Mesodermal cell (in vitro differentiated cells): ENCODE measurements at regions not wholly inside any gene's neighbourhood (a gene's known extent, or its start where the extent isn't known, plus 50 kb on each side); places are given as distances from the start of the nearest gene placed in this dataset.

ENCODE experiments used
- H3K27ac ChIP-seq: 2 replicates; pipeline ENCODE4 v1.7.0; 2013; ENCODE audit warnings: mild to moderate bottlenecking, low read depth, low read length, moderate library complexity; ENCODE audit not compliant: severe bottlenecking
- H3K36me3 ChIP-seq: 2 replicates; pipeline ENCODE4 v1.7.1; 2013; ENCODE audit warnings: mild to moderate bottlenecking, low read length, moderate library complexity; ENCODE audit not compliant: control insufficient read depth, insufficient read depth
- H3K4me1 ChIP-seq: one replicate; pipeline ENCODE4 v1.7.1; 2013; ENCODE audit warnings: mild to moderate bottlenecking, low read length; ENCODE audit not compliant: insufficient read depth, control insufficient read depth, poor library complexity, severe bottlenecking
- H3K4me3 ChIP-seq: 2 replicates; pipeline ENCODE4 v1.7.0; 2013; ENCODE audit warnings: low read length, control low read depth, mild to moderate bottlenecking; ENCODE audit not compliant: insufficient read depth, poor library complexity, severe bottlenecking; ENCODE audit errors: extremely low read depth
- H3K9me3 ChIP-seq: 2 replicates; pipeline ENCODE4 v1.7.1; 2013; ENCODE audit warnings: mild to moderate bottlenecking, low read length, moderate library complexity; ENCODE audit not compliant: control insufficient read depth
- WGBS, 2 experiments: methylation state at CpG; one replicate each; pipeline ENCODE4 v1.1.5; 2013; ENCODE audit warnings: missing lambda C conversion rate in 2 of 2; ENCODE audit not compliant: insufficient coverage in 2 of 2; 5-methylcytosine and 5-hydroxymethylcytosine counted together

DNA sequence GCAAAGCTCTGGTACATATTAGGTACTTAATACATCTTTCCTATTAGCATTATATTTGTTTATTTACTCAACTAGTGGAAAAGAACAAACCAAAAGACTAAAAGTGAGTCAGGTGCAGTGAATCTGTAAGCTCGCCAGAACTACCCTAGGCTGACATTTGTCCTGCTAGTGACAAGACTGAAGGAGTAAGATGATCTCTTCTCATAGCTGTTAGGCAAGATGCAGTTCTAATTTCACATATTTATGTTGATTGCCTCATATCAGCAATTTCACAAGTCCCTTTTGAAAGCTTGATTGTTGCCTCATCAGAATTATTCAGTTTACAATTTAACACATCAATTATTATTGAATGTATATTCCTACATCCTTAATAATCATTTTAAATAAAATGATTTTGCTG is 293.0 kb upstream of the NAV3 start:
- Histone ChIP-seq H3K4me3 (no peak overlapping the region), H3K4me1 (no peaks in the 10 kb centered on the region), H3K9me3 (no peaks in the 10 kb centered on the region), H3K36me3 (no peaks in the 10 kb centered on the region), H3K27ac (no peak overlapping the region)
- WGBS, 2 experiments: 80 to 100% methylated on average over 1 of the region's 1 CpG

DNA sequence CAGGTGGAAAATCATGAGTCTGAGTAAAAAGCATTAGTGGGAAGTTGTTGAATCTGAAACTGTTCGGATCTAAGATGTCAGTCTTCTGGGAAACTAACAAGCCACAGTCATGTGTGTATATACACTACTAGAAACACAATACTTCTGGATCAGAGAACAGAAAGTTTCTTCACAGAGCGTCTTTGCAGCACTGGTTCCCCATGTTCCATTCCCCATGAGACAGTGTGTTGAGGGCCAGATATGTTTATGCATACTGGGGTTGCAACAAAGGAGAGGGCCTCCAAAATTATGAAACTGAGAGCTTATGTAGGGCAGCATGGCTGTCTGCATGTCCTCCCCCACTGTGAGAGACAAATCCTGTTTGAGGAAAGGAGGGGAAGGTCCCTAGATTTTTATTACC is 295.0 kb upstream of the NAV3 start:
- Histone ChIP-seq H3K36me3 (no peaks in the 10 kb centered on the region), H3K4me1 (no peaks in the 10 kb centered on the region), H3K9me3 (no peaks in the 10 kb centered on the region), H3K4me3 (no peak overlapping the region), H3K27ac (no peak overlapping the region)
- WGBS, 2 experiments: 100% methylated on average over 1 of the region's 2 CpGs; no CpG with 5 or more reads in 1 of the 2 experiments

DNA sequence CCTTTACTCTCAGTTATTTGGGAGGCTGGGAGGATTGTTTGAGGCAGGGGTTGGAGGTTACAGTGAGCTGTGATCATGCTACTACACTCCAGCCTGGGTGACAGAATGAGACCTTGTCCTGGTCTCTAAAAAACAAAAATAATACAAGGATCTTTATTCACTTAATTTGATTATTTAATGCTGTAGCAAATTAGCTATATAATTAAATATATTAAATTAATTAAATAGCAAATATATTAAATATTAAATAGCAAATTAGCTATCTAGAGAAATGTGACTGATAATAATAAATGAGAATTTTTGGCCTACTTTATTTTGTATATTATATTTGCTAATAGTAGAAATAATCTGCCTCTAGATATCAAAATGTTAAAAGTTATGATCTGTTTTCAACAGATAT is 298.8 kb upstream of the NAV3 start:
- no peak overlapping the region for H3K4me3 ChIP-seq
- no peaks in the 10 kb centered on the region for H3K4me1 ChIP-seq
- no peak overlapping the region for H3K27ac ChIP-seq
- H3K9me3 ChIP-seq: no peaks in the 10 kb centered on the region
- H3K36me3 ChIP-seq: no peaks in the 10 kb centered on the region

DNA sequence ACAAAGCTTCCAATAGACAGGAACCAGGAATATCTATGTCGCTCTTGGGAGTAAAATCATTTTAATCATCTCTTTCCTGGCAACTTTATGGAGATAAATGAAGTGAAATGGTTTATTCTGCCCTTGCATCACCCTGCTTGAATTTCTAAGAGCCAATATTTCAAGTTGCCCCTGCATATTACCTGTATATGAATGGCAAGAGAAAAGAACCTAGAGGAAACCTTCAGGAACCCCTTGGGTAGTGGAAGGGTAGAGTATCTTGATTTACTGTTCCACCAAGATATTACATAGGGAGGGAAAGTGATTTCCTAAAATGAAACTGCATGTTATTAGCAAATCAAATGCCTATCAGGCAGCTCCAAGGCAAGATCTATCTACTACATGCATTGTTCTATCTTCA is 308.4 kb upstream of the NAV3 start:
- WGBS, 2 experiments: no CpG with 5 or more reads among the region's 1 CpG

DNA sequence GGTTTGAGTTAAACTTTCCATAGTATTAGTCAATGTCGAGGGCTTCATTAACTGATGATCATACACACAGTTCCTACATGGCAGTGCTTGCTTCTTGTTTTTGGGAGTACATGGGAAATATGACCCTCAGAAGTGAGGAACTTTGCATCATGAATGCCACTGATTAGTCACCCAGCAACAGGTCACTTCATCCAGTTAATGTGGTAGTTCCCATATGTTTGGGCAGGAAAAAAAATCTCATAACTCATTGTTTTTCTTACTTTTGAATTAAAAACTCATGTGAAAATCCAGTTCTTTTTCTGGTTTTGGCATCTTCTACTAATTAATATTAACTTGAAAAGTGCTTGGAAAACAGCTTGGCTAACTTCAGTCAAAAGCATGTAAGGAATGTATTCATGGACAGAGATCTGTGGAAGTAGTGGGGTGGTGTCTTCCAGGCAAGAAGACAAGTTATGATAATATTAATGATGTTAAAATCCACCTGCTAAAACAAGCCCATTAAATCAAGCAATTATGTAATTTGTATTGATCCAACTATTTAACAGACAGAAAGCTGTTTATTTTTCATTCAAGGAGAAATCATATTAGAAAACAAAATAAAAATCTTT is 309.1 kb upstream of the NAV3 start:
- H3K4me3 ChIP-seq: no peak overlapping the region
- no peaks in the 10 kb centered on the region for H3K4me1 ChIP-seq

More for the DNA sequence above, 308.4 kb upstream of the NAV3 start:
- Histone ChIP-seq H3K27ac (no peak overlapping the region), H3K36me3 (no peaks in the 10 kb centered on the region), H3K4me3 (no peak overlapping the region), H3K9me3 (no peaks in the 10 kb centered on the region), H3K4me1 (no peaks in the 10 kb centered on the region)

DNA sequence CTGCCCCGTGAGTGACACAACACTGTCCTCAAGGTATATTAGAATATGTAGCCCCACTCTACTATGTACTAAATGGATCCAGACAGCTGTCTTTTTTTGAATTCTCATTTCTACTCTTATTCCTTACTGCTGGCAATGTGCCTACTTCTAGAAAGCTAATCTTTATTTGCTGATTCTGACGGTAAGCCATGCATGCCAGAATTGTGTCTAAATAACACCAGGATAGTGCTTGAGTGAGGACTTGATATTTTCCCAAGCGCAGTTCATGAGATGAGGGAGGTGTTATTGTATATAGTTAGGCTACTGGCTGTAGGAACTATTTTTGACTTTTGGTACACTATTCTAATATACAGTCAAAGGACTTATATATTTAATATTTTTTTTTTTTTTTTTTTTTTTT is 316.2 kb upstream of the NAV3 start:
- no peaks in the 10 kb centered on the region for H3K9me3 ChIP-seq
- no peak overlapping the region for H3K4me3 ChIP-seq
- no peaks in the 10 kb centered on the region for H3K36me3 ChIP-seq
- no peaks in the 10 kb centered on the region for H3K4me1 ChIP-seq
- H3K27ac ChIP-seq: no peak overlapping the region
- 80 to 100% methylated on average over 1 of the region's 3 CpGs for WGBS, 2 experiments

More for the DNA sequence above, 309.1 kb upstream of the NAV3 start:
- Histone ChIP-seq H3K9me3 (no peaks in the 10 kb centered on the region), H3K27ac (no peak overlapping the region), H3K36me3 (no peaks in the 10 kb centered on the region)
- WGBS, 2 experiments: no CpG with 5 or more reads among the region's 1 CpG

DNA sequence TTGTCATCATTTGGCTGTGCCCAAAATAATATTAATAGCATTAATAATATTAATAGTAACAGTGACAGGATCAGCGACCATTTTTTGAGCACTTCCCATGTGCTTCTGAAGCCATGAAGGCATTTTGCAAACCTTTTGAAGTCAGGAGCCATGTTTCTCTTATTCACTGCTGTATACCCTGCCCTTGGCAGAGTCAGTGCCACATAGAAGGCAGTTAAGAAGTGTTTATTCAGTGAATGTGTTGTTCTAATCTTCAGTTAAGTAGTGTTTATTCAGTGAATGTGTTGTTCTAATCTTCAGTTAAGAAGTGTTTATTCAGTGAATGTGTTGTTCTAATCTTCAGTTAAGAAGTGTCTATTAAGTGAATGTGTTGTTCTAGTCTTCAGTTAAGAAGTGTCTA is 319.7 kb upstream of the NAV3 start:
- Histone ChIP-seq H3K4me3 (no peak overlapping the region), H3K36me3 (no peaks in the 10 kb centered on the region), H3K9me3 (no peaks in the 10 kb centered on the region), H3K4me1 (no peaks in the 10 kb centered on the region), H3K27ac (no peak overlapping the region)
- 67 to 100% methylated on average over 1 of the region's 1 CpG for WGBS, 2 experiments

DNA sequence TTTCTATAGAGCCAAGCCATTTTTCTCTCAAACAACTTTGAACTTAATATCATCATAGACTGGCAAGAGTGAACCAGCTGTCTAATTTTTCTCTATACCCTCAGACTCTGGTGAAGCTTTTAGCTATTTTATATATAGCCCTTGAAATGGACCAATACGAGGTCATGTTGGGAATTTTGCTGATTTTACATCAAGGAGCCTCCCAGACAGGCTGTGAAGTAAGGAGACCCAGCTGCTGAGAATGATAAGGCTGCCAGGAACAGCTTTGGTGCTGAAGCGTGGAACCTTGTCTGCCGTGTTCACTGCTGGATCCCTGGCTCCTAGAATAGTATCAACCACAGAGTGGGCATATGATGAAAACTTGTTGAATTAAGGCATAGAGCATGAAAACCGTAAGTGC is 326.2 kb upstream of the NAV3 start:
- no peaks in the 10 kb centered on the region for H3K36me3 ChIP-seq
- H3K4me1 ChIP-seq: no peaks in the 10 kb centered on the region
- H3K9me3 ChIP-seq: no peaks in the 10 kb centered on the region
- no peak overlapping the region for H3K4me3 ChIP-seq
- no peak overlapping the region for H3K27ac ChIP-seq
- 83 to 94% methylated on average over 2 to 3 of the region's 4 CpGs for WGBS, 2 experiments

DNA sequence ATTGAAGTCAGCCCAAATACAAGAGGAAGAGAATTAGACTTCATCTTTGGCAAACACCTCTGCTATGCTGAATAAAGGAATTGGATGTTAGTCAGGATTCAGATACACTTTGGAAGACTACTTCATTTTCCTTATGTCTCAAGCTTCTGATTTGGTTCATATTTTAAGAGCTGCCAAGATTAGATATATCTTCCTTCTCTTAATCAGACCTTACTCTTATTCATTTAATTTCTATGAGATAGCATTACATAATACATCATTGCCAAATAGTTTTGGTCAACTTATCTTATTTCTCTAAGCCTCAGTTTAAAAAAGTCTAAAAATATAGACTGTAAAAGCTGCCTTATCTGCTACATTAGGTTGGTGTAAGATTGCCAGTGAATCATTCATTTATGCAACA is 330.6 kb upstream of the NAV3 start:
- H3K4me3 ChIP-seq: no peak overlapping the region
- H3K27ac ChIP-seq: no peak overlapping the region
- H3K4me1 ChIP-seq: no peaks in the 10 kb centered on the region
- H3K36me3 ChIP-seq: no peaks in the 10 kb centered on the region
- H3K9me3 ChIP-seq: no peaks in the 10 kb centered on the region

DNA sequence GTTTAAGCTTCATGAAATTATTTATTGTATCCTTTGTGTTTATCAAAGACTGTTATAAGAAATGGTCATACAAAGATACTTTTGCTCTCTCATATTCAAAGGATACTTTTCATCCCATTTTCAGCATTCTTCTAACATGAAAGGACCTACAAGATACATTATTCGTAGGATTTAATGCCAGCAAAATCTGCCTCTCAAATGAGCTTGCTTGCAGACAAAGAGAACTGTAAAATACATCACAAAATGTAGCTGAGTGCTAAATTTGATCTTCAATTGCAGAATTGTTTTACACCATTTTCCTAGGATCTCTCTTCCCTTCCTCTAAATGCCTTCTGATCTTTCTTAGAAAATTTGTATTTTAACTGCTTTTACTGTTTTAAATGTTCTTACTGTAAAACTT is 333.0 kb upstream of the NAV3 start:
- WGBS, 2 experiments: 80 to 100% methylated on average over 1 of the region's 1 CpG
- Histone ChIP-seq H3K4me1 (no peaks in the 10 kb centered on the region), H3K27ac (no peak overlapping the region), H3K4me3 (no peak overlapping the region), H3K36me3 (no peaks in the 10 kb centered on the region), H3K9me3 (no peaks in the 10 kb centered on the region)

DNA sequence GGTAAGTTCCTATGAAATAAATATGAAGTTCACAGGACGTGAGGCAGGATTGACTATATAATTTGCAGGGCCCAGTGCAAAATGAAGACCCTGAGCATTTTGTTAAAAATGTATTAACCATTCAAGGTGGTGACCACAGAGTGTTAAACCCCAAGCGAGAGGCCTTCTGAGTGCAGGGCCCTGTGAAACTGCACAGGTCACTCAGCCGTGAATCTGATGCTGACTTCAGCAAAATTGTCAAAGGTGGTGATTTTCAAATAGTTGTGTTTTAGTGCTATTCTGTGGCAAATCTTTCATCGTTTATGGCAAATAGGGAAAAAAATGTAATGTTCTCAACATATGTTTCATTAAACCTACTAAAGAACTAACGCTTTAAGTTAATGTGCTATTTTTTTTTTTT is 334.0 kb upstream of the NAV3 start:
- WGBS, 2 experiments: 91% methylated on average over 3 of the region's 5 CpGs
- Histone ChIP-seq H3K4me3 (no peak overlapping the region), H3K36me3 (no peaks in the 10 kb centered on the region), H3K9me3 (no peaks in the 10 kb centered on the region), H3K4me1 (no peaks in the 10 kb centered on the region), H3K27ac (no peak overlapping the region)
